Activated CD4-positive, alpha-beta T cell treated with anti-CD3 and anti-CD28 coated beads, Interleukin-2, amount 50 U/mL, for 16 hours (primary cell): ENCODE measurements at regions not wholly inside any gene's neighbourhood (a gene's known extent, or its start where the extent isn't known, plus 50 kb on each side); places are given as distances from the start of the nearest gene placed in this dataset.
"Not testable (repeated sequence)": the region's sequence is repeated elsewhere in the genome, so short reads cannot be mapped to it uniquely, and the experiment has no call there.

Experiments used
- DNase-seq: peaks from one replicate; pipeline ENCODE4 v3.0.0-alpha.2; 2020

GRCh38 chr6:119677384-119677783, 327.8 kb upstream of the MAN1A1 start:
- DNase-seq = no peak

GRCh38 chr6:119676961-119677360, 327.4 kb upstream of the MAN1A1 start:
- DNase-seq = no peak

- no peak for DNase-seq
Observed at GRCh38 chr6:119676230-119676629, 326.7 kb upstream of the MAN1A1 start.

- no peak for DNase-seq
Observed at GRCh38 chr6:119673741-119674140, 324.2 kb upstream of the MAN1A1 start.

- DNase-seq = no peak
Observed at GRCh38 chr6:119672725-119673124, 323.2 kb upstream of the MAN1A1 start.

GRCh38 chr6:119671105-119671504, 321.5 kb upstream of the MAN1A1 start:
- no peak for DNase-seq

- DNase-seq = peak; percentile 47
Observed at GRCh38 chr6:119669221-119669620, 319.7 kb upstream of the MAN1A1 start.

- DNase-seq = not testable (repeated sequence)
Observed at GRCh38 chr6:119665432-119665831, 315.9 kb upstream of the MAN1A1 start.

GRCh38 chr6:119661628-119662027, 312.1 kb upstream of the MAN1A1 start:
- DNase-seq = no peak

GRCh38 chr6:119661078-119661477, 311.5 kb upstream of the MAN1A1 start:
- no peak for DNase-seq

GRCh38 chr6:119658917-119659316, 309.4 kb upstream of the MAN1A1 start:
- no peak for DNase-seq

- no peak for DNase-seq
Observed at GRCh38 chr6:119655124-119655523, 305.6 kb upstream of the MAN1A1 start.

GRCh38 chr6:119653329-119653728, 303.8 kb upstream of the MAN1A1 start:
- no peak for DNase-seq

GRCh38 chr6:119649531-119649930, 300.0 kb upstream of the MAN1A1 start:
- no peak for DNase-seq

- DNase-seq = no peak
Observed at GRCh38 chr6:119647309-119647708, 297.7 kb upstream of the MAN1A1 start.

GRCh38 chr6:119643876-119644275, 294.3 kb upstream of the MAN1A1 start:
- no peak for DNase-seq

GRCh38 chr6:119637768-119638167, 288.2 kb upstream of the MAN1A1 start:
- DNase-seq = no peak

GRCh38 chr6:119636060-119636459, 286.5 kb upstream of the MAN1A1 start:
- DNase-seq = no peak

- DNase-seq = no peak
Observed at GRCh38 chr6:119633461-119633860, 283.9 kb upstream of the MAN1A1 start.

GRCh38 chr6:119630561-119631192, 281.1 kb upstream of the MAN1A1 start:
- DNase-seq = no peak

- DNase-seq = no peak
Observed at GRCh38 chr6:119628691-119629594, 279.4 kb upstream of the MAN1A1 start.

- DNase-seq = no peak
Observed at GRCh38 chr6:119627908-119628669, 278.5 kb upstream of the MAN1A1 start.

GRCh38 chr6:119626884-119627619, 277.5 kb upstream of the MAN1A1 start:
- no peak for DNase-seq
